ENCODE measurements at regions not wholly inside any gene's neighbourhood (a gene's known extent, or its start where the extent isn't known, plus 50 kb on each side); places are given as distances from the start of the nearest gene placed in this dataset.

- Mint-ChIP-seq H3K27me3 (ENCODE audit: insufficient read depth, low read depth, poor library complexity) (no peaks in the 10 kb centered on the region), H3K4me1 (peaks cover 5% of the 10 kb centered on the region), H3K36me3 (ENCODE audit: low read depth) (no peaks in the 10 kb centered on the region), H3K27ac (no peak overlapping the region), H3K4me3 (no peak overlapping the region), H3K9me3 (no peaks in the 10 kb centered on the region)
- Histone ChIP-seq H4K20me1 (replicated peaks; ENCODE audit: insufficient read depth) (no peaks in the 10 kb centered on the region), H3K4me1 (ENCODE audit: insufficient read depth) (no peaks in the 10 kb centered on the region; the same call in 1 of the 2 replicates), H3K9me2 (ENCODE audit: insufficient read depth) (no peaks in the 10 kb centered on the region), H3K4me2 (no peak overlapping the region), H3K27ac (ENCODE audit: low read depth) (no peak overlapping the region), H3K27me3 (ENCODE audit: insufficient read depth) (no peaks in the 10 kb centered on the region), H3K4me3 (no peak overlapping the region), H3K79me2 (replicated peaks; ENCODE audit: insufficient read depth) (no peaks in the 10 kb centered on the region), H3K36me3 (ENCODE audit: insufficient read depth) (no peaks in the 10 kb centered on the region), H2AFZ (no peak overlapping the region), H3F3A (replicated peaks; ENCODE audit: low read depth) (no peaks in the 10 kb centered on the region)
- ATAC-seq, result no peak
- no peak for DNase-seq (ENCODE audit: low spot score)
- TF ChIP-seq NANOG (IDR thresholded peaks at IDR 0.05; ENCODE audit: borderline replicate concordance) (no peak), EZH2 (IDR thresholded peaks at IDR 0.05; ENCODE audit: low read depth, unreplicated experiment) (no peak), ZNF114 (CRISPR knock-in tag; IDR thresholded peaks at IDR 0.05) (no peak), CREB1 (CRISPR knock-in tag; IDR thresholded peaks at IDR 0.05; ENCODE audit: low read depth) (no peak)
- TF ChIP-seq, protein P1, sequence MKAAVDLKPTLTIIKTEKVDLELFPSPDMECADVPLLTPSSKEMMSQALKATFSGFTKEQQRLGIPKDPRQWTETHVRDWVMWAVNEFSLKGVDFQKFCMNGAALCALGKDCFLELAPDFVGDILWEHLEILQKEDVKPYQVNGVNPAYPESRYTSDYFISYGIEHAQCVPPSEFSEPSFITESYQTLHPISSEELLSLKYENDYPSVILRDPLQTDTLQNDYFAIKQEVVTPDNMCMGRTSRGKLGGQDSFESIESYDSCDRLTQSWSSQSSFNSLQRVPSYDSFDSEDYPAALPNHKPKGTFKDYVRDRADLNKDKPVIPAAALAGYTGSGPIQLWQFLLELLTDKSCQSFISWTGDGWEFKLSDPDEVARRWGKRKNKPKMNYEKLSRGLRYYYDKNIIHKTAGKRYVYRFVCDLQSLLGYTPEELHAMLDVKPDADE (IDR thresholded peaks at IDR 0.05), result no peak
- TF ChIP-seq, protein P2, sequence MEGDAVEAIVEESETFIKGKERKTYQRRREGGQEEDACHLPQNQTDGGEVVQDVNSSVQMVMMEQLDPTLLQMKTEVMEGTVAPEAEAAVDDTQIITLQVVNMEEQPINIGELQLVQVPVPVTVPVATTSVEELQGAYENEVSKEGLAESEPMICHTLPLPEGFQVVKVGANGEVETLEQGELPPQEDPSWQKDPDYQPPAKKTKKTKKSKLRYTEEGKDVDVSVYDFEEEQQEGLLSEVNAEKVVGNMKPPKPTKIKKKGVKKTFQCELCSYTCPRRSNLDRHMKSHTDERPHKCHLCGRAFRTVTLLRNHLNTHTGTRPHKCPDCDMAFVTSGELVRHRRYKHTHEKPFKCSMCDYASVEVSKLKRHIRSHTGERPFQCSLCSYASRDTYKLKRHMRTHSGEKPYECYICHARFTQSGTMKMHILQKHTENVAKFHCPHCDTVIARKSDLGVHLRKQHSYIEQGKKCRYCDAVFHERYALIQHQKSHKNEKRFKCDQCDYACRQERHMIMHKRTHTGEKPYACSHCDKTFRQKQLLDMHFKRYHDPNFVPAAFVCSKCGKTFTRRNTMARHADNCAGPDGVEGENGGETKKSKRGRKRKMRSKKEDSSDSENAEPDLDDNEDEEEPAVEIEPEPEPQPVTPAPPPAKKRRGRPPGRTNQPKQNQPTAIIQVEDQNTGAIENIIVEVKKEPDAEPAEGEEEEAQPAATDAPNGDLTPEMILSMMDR (conservative IDR thresholded peaks at IDR 0.05; ENCODE audit: low read depth in 2 of 2), result no peak
These were observed 53.0 kb upstream of the CORO2B start for GRCh38 chr15:68525815-68526214.

DNA sequence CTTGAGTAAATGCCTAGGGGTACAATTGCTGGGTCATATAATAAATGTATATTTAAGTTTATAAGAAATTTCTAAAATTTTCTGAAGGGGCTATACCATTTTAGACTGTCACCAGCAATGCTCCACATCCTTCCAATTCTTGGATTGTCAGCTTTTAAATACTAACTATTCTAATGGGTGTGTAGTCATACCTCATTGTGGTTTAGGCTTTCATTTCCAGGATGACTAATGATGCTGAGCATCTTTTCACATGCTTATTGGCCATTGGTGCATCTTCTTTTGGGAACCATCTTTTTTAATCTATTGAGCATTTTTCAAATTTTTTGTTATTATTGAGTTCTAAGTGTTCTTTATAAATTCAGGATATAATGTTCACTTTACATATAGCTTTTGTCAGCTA is 52.5 kb upstream of the CORO2B start:
- no peak for ATAC-seq
- no peaks in the 10 kb centered on the region; the same call in 1 of the 2 replicates for H3K4me1 ChIP-seq (ENCODE audit: insufficient read depth)
- no peak overlapping the region for H3K4me2 ChIP-seq
- TF ChIP-seq, protein P2 (conservative IDR thresholded peaks at IDR 0.05; ENCODE audit: low read depth in 2 of 2), result no peak
- no peak for TF ChIP-seq ZNF462 (CRISPR knock-in tag; IDR thresholded peaks at IDR 0.05)
- TF ChIP-seq NANOG (IDR thresholded peaks at IDR 0.05; ENCODE audit: borderline replicate concordance), result no peak
- TF ChIP-seq JUNB (IDR thresholded peaks at IDR 0.05; ENCODE audit: unreplicated experiment), result no peak
- TF ChIP-seq, protein P1 (IDR thresholded peaks at IDR 0.05), result no peak
- no peak for TF ChIP-seq EZH2 (IDR thresholded peaks at IDR 0.05; ENCODE audit: low read depth, unreplicated experiment)

More for the DNA sequence above, 52.5 kb upstream of the CORO2B start:
- Histone ChIP-seq H3K27me3 (ENCODE audit: insufficient read depth) (no peaks in the 10 kb centered on the region), H4K20me1 (replicated peaks; ENCODE audit: insufficient read depth) (no peaks in the 10 kb centered on the region), H3K27ac (ENCODE audit: low read depth) (no peak overlapping the region), H3K9me2 (ENCODE audit: insufficient read depth) (no peaks in the 10 kb centered on the region), H3F3A (replicated peaks; ENCODE audit: low read depth) (no peaks in the 10 kb centered on the region), H2AFZ (no peak overlapping the region), H3K4me3 (no peak overlapping the region), H3K79me2 (replicated peaks; ENCODE audit: insufficient read depth) (no peaks in the 10 kb centered on the region), H3K36me3 (ENCODE audit: insufficient read depth) (no peaks in the 10 kb centered on the region)
- no peak for DNase-seq (ENCODE audit: low spot score)
- Mint-ChIP-seq H3K4me1 (peaks cover 5% of the 10 kb centered on the region), H3K4me3 (no peak overlapping the region), H3K27ac (no peak overlapping the region), H3K27me3 (ENCODE audit: insufficient read depth, low read depth, poor library complexity) (no peaks in the 10 kb centered on the region), H3K36me3 (ENCODE audit: low read depth) (no peaks in the 10 kb centered on the region), H3K9me3 (0 out of 3 replicates have a peak, but pooled peaks cover 1% of the 10 kb centered on the region)
